Memory B cell (primary cell): ENCODE measurements at regions not wholly inside any gene's neighbourhood (a gene's known extent, or its start where the extent isn't known, plus 50 kb on each side); places are given as distances from the start of the nearest gene placed in this dataset.

Source experiments
- ATAC-seq: fragments of 150-1000 bp; cut with Tn5 transposase; 2 replicates; pipeline ENCODE4 v1.10.0; 2021; ENCODE audit warnings: low read depth, mild to moderate bottlenecking, moderate library complexity
- DNase-seq, 2 donors: peaks; one replicate each; pipeline ENCODE4 v3.0.0; 2022; ENCODE audit warnings: low spot score in 2 of 2
- H3K27ac Mint-ChIP-seq: one replicate; pipeline ENCODE4 v1.8.0; 2022; ENCODE audit warnings: mild to moderate bottlenecking, moderate library complexity, mixed read lengths
- H3K27me3 Mint-ChIP-seq: one replicate; pipeline ENCODE4 v1.8.0; 2022; ENCODE audit warnings: mixed read lengths
- H3K36me3 Mint-ChIP-seq: one replicate; pipeline ENCODE4 v1.8.0; 2022; ENCODE audit warnings: mild to moderate bottlenecking, mixed read lengths
- H3K4me1 Mint-ChIP-seq: one replicate; pipeline ENCODE4 v1.8.0; 2022; ENCODE audit warnings: mixed read lengths
- H3K4me3 Mint-ChIP-seq: one replicate; pipeline ENCODE4 v1.8.0; 2022; ENCODE audit warnings: mild to moderate bottlenecking, moderate library complexity, mixed read lengths
- H3K9me3 Mint-ChIP-seq: one replicate; pipeline ENCODE4 v1.8.0; 2022; ENCODE audit warnings: mixed read lengths

DNA sequence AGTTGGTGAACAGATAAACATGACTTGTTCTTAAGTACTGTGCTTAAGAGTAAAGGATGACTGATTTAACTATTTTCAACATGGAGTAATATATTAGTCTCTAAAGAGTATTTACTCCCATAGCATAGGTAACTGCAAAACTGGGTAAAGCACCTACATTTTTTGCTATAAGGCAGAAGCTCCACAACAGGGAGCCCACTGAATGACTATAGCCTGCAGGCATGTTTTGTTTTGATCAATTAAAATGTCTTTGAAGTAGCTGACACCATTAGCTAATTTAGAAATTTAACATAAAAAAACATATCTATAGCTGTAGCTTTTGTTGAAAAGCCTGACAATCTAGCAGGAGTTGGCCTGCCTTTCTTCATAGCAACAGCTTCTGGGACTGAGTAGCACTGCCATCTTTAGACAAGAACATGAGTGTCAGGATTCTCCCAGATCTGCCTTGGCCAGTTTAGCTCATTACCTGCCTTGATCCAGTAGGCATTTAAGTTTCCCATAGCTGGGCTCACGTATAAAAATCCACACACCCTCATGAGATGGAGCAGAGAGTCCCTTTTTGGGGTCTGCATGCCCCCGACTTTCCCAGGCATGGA, 1935.1 kb upstream of the PIK3C3 start:
- H3K36me3 Mint-ChIP-seq, result no peaks in the 10 kb centered on the region
- no peaks in the 10 kb centered on the region for H3K27me3 Mint-ChIP-seq
- H3K27ac Mint-ChIP-seq, result no peak overlapping the region
- DNase-seq, result no peak
- no peak for ATAC-seq
- H3K4me1 Mint-ChIP-seq, result no peaks in the 10 kb centered on the region
- no peaks in the 10 kb centered on the region for H3K9me3 Mint-ChIP-seq
- H3K4me3 Mint-ChIP-seq, result no peak overlapping the region

DNA sequence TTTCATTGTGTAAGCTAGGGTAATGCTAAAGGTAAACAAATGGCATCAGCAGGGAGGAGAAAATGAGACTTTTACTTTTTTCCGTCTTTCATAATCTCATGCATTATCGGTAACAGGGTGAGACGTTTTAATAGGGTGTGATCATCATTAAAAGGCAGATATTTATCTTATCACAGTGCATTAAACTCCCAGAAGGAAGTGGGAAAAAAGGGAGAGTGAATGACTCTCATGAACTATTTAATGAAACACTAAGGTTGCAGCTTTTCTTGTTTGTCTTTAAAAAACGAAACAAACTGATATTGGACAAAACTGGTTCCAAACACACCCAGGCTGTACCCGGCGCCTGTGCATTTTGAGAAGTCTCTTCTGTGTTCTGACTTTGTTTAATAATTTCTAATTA, 1936.8 kb upstream of the PIK3C3 start:
- H3K27me3 Mint-ChIP-seq, result no peaks in the 10 kb centered on the region
- no peak for DNase-seq
- H3K4me1 Mint-ChIP-seq, result no peaks in the 10 kb centered on the region
- no peak overlapping the region for H3K27ac Mint-ChIP-seq
- H3K9me3 Mint-ChIP-seq, result no peaks in the 10 kb centered on the region
- H3K36me3 Mint-ChIP-seq, result no peaks in the 10 kb centered on the region
- H3K4me3 Mint-ChIP-seq, result no peak overlapping the region
- ATAC-seq, result no peak

DNA sequence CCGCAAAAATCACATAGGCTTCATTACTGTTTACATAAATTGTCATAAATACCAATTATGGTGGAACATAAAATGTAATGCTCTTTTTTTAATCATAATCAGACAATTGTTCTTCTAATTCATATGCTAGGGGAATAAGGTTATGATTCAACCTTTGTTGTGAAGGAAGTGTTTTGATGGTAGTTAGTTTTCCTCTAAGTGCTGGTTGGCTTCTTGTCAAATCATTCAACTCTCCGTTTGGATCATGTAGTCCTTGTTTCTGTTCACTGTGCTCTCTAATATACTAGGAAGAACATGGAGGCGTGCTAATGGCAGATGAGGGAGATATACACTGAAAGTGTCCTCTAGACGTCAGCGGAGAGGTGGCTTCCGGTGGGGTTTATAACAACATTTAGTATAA, 1938.0 kb upstream of the PIK3C3 start:
- DNase-seq, result no peak
- Mint-ChIP-seq H3K9me3 (no peaks in the 10 kb centered on the region), H3K27me3 (no peaks in the 10 kb centered on the region), H3K4me1 (no peaks in the 10 kb centered on the region), H3K36me3 (no peaks in the 10 kb centered on the region), H3K27ac (no peak overlapping the region), H3K4me3 (no peak overlapping the region)
- ATAC-seq, result no peak

DNA sequence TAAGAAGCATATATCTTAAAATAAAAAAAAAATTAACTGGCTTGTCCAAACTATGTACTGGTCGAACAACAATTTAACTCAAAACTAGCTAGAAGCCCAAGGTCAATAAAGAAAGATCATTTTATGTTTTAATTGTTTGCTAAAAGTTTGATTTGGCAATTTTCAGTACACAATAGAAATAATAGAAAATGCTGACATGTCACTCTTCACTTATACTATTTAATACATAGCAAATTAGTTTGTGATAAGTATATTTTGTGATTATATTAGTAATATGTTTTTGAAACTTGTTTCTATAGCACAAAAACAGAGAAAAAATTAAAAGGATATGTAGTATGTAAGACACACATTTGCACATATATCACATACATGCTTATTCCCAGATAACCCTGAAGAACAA, 1938.6 kb upstream of the PIK3C3 start:
- ATAC-seq, result no peak
- no peak for DNase-seq
- Mint-ChIP-seq H3K27me3 (no peaks in the 10 kb centered on the region), H3K4me3 (no peak overlapping the region), H3K27ac (no peak overlapping the region), H3K9me3 (no peaks in the 10 kb centered on the region), H3K36me3 (no peaks in the 10 kb centered on the region), H3K4me1 (no peaks in the 10 kb centered on the region)

DNA sequence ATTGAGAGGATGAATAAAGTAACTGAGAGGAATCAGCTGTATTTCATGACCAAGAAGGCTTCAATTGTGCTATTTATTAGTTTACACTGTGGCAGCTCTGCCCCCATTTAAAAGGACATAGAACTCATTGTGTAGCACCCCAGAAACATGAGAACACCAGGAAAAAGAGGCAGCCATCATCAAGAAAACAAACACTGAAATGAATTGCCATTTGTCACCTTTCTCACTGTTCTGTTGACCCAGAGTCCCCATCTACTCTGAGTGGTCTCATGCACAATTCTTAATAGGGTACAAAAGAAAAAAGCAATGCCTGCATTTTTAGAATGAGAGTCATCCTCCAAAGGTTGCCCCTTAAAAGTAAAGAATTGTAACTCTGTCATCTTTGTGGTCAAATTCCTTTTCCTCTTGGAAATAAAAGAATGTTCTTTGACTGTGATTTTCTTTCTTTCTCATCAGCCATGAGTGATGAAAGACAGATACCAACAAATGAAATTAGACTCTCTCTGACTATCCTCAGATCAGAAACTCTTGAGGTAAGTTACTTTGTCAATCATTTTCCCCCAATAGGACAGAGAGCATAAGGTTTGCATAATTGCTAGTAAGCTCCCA, 1941.9 kb upstream of the PIK3C3 start:
- Mint-ChIP-seq H3K27ac (no peak overlapping the region), H3K9me3 (no peaks in the 10 kb centered on the region), H3K4me3 (no peak overlapping the region), H3K36me3 (no peaks in the 10 kb centered on the region), H3K4me1 (no peaks in the 10 kb centered on the region), H3K27me3 (no peaks in the 10 kb centered on the region)
- ATAC-seq, result no peak
- no peak for DNase-seq

DNA sequence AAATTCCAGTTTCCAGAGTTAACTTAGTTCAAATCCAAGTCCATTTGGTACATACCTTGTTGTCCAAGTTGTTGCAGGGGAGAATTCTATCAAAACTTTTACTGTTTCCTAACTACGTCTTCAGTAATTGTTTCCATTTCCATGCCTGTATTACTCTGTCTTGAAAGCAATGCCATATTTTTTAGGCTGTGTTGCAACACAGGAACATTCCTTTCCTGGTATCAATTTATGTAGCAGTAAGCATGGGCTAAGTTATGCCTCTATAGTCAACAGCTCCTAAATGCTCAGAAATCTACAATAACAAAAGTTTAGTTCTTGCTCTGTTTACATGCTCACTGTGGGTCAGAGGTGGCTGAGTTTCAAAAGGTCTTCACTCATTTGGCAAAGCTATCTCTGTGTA, 1943.8 kb upstream of the PIK3C3 start:
- H3K9me3 Mint-ChIP-seq, result peaks cover 2% of the 10 kb centered on the region
- H3K27ac Mint-ChIP-seq, result no peak overlapping the region
- H3K36me3 Mint-ChIP-seq, result no peaks in the 10 kb centered on the region
- H3K27me3 Mint-ChIP-seq, result no peaks in the 10 kb centered on the region
- no peak overlapping the region for H3K4me3 Mint-ChIP-seq
- no peaks in the 10 kb centered on the region for H3K4me1 Mint-ChIP-seq
- ATAC-seq (no peak), DNase-seq (no peak)

DNA sequence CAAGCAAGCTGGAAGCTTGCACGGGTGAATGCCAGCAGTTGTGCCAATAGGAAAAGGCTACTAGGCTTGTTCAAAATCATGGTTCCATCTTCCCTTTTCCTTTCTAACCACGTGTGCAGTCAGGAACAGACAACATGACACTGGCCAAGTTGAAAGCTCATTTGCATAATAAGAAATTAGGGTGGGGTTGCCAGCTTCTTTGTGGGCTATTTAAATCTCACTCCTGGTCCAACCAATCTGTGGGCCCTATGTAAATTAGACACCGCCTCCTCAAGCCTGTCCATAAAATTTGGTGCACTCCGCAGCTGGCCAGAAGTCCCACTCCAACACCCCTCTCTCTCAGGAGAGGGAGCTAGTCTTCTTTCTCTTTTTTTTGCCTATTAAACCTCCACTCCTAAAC, 1948.4 kb upstream of the PIK3C3 start:
- H3K27ac Mint-ChIP-seq, result no peak overlapping the region
- no peak overlapping the region for H3K4me3 Mint-ChIP-seq
- no peaks in the 10 kb centered on the region for H3K27me3 Mint-ChIP-seq
- DNase-seq, result no peak
- ATAC-seq, result no peak
- H3K4me1 Mint-ChIP-seq, result no peaks in the 10 kb centered on the region
- H3K9me3 Mint-ChIP-seq, result peaks cover 2% of the 10 kb centered on the region
- H3K36me3 Mint-ChIP-seq, result no peaks in the 10 kb centered on the region

DNA sequence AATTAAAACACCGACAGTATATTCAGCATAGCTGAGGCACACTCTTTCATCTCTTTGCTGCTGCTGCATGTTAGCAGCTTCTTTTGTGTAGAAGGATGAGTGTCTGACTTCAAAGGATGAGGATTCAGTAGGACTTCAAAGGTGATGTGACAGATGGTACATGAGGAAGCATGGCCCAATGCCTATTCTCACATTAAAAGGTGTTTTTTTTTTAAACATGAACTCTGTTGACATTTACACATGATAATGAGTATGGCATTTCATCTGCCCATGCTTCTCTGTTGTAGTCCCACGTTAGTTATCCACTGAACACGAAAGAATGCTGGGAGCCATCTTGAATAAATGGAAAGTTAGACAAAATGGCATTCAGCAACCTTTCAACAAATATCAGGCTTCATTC, 1950.8 kb upstream of the PIK3C3 start:
- no peak overlapping the region for H3K4me3 Mint-ChIP-seq
- H3K36me3 Mint-ChIP-seq, result no peaks in the 10 kb centered on the region
- H3K27me3 Mint-ChIP-seq, result no peaks in the 10 kb centered on the region
- H3K4me1 Mint-ChIP-seq, result no peaks in the 10 kb centered on the region
- H3K9me3 Mint-ChIP-seq, result peaks cover 2% of the 10 kb centered on the region
- no peak for DNase-seq
- ATAC-seq, result no peak
- H3K27ac Mint-ChIP-seq, result no peak overlapping the region

DNA sequence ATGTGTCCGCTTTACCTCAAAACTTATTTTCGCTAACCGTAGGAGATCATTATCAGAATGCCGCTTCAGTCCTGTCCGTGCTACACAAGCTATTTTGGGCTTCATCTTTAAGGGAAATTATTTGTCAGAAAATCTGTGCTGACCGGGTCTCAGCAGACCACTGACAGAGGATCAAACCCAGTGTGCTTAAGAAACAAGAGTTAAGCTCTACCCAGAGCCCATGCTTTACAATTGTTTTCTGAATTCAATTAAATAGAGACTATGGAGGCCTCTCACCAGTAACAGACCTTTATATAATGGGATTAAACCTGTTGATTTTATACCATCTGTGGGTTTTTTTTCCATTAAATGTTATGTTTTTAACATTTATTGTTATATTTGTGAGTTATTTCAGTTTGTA, 1956.7 kb upstream of the PIK3C3 start:
- Mint-ChIP-seq H3K27ac (no peak overlapping the region), H3K4me1 (no peaks in the 10 kb centered on the region), H3K4me3 (no peak overlapping the region), H3K9me3 (peaks cover 3% of the 10 kb centered on the region), H3K27me3 (no peaks in the 10 kb centered on the region), H3K36me3 (no peaks in the 10 kb centered on the region)
- ATAC-seq (no peak), DNase-seq (no peak)

DNA sequence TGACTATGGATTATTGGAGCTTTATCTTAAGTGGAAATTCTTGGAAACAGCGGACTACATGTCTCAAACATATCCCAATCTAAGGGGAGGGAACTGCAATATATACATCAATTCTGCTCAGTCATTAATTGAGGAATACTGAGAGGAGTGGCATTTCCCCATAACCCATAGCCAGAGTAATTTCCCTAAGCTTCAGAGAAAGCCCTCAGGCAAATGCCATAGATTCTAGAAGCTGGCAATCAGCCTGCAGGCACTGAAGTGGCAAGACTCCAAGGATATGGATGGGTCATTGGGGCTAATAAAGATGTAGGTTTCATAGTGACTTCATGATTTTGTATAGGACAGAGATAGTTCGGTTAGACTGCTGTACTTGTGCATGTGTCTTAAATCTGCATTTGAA, 1960.5 kb upstream of the PIK3C3 start:
- no peak for DNase-seq
- Mint-ChIP-seq H3K27me3 (no peaks in the 10 kb centered on the region), H3K4me1 (no peaks in the 10 kb centered on the region), H3K36me3 (no peaks in the 10 kb centered on the region), H3K27ac (no peak overlapping the region), H3K4me3 (no peak overlapping the region), H3K9me3 (peaks cover 5% of the 10 kb centered on the region)
- no peak for ATAC-seq

DNA sequence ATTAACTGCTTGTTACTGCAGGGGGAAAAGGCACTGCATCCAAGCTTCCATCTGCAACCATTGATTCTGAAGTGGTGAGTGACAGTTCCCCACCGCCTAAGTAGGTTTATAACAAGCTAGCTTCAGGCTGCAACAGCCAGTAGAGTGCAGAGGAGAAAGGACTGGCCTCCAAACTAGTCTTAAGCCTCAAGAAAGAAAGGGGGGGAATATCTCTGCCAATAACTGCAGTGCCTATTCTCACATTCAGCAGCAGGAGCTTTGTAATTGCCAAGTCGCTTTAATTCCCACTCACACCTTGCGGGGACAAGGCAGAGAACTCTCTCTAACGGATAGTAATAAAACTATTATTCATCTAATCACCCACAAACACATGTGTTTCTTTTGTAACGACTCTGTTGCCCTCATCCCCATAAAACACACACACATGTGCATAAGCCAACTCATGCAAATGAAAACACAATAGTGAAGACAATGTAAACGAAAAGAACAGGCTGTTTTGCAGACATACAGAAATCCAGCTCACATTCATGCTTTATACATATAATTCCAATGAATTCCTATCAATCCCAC, 1963.3 kb upstream of the PIK3C3 start:
- no peak for ATAC-seq
- H3K4me1 Mint-ChIP-seq, result no peaks in the 10 kb centered on the region
- H3K27ac Mint-ChIP-seq, result no peak overlapping the region
- peaks cover 5% of the 10 kb centered on the region for H3K9me3 Mint-ChIP-seq
- H3K4me3 Mint-ChIP-seq, result no peak overlapping the region
- no peak for DNase-seq
- H3K36me3 Mint-ChIP-seq, result no peaks in the 10 kb centered on the region
- H3K27me3 Mint-ChIP-seq, result no peaks in the 10 kb centered on the region

DNA sequence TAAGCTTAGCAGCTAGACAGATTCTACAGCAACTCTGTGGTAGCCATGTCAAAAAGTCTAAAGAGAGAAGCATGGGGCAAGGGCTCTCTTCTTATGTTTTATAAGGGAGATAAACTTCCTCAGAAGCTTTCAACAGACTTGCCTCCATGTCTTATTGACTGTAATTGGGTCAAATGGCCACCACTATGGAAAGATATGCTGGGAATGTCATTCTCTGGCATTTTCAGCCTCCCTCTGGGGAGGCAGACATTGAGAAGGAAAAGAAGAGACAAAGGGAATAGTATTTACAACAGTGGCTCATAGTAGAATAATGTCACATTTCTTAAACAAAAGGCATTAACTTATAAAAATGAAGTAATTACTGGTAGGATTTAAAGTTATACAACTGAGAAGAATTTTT, 1964.5 kb upstream of the PIK3C3 start:
- Mint-ChIP-seq H3K9me3 (peaks cover 2% of the 10 kb centered on the region), H3K36me3 (no peaks in the 10 kb centered on the region), H3K4me3 (no peak overlapping the region), H3K27ac (no peak overlapping the region), H3K4me1 (no peaks in the 10 kb centered on the region), H3K27me3 (no peaks in the 10 kb centered on the region)
- DNase-seq (no peak), ATAC-seq (no peak)

DNA sequence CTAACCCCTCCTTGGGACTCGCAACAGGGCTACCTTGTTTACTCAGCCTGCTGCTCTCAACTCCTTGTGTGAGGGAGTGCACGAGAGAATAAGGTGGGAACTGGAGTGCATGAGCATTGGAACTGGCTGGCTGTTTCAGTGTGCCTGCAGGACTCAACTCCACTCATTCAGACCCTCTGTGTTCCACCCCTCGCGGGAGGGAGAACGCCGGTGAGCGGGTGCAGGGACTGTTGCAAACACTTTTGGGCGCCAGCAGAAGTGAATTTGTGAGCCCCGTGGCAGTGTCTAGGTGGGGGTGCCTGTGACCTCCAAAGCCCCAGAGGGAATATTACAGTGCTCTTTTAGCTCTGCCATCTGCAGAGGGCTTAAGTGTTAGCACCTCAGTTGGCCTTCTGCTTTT, 1978.3 kb upstream of the PIK3C3 start:
- ATAC-seq, result no peak
- DNase-seq, result no peak
- Mint-ChIP-seq H3K9me3 (no peaks in the 10 kb centered on the region), H3K27ac (no peak overlapping the region), H3K27me3 (no peaks in the 10 kb centered on the region), H3K4me1 (no peaks in the 10 kb centered on the region), H3K4me3 (no peak overlapping the region), H3K36me3 (no peaks in the 10 kb centered on the region)

DNA sequence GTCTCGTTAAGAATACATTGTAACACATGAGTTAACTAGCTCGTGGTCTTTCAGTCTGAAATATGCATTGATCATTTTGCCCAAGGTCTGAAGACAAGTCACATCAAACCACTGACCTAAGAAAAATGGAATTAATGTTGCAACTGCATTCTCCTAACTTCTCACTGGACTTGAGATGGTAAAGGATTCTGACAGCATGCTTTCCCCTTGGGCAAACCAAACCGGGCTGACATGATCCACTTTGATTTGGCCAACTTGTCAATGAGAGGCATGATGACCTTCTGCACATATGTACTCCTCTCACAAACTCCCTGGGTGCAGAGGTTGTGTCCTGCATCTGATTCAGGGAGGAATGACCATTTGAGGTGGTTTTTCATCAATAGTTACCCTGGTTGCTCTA, 1982.5 kb upstream of the PIK3C3 start:
- H3K4me3 Mint-ChIP-seq, result no peak overlapping the region
- no peaks in the 10 kb centered on the region for H3K27me3 Mint-ChIP-seq
- H3K9me3 Mint-ChIP-seq, result no peaks in the 10 kb centered on the region
- no peak overlapping the region for H3K27ac Mint-ChIP-seq
- ATAC-seq (no peak), DNase-seq (no peak)
- H3K4me1 Mint-ChIP-seq, result no peaks in the 10 kb centered on the region
- no peaks in the 10 kb centered on the region for H3K36me3 Mint-ChIP-seq

DNA sequence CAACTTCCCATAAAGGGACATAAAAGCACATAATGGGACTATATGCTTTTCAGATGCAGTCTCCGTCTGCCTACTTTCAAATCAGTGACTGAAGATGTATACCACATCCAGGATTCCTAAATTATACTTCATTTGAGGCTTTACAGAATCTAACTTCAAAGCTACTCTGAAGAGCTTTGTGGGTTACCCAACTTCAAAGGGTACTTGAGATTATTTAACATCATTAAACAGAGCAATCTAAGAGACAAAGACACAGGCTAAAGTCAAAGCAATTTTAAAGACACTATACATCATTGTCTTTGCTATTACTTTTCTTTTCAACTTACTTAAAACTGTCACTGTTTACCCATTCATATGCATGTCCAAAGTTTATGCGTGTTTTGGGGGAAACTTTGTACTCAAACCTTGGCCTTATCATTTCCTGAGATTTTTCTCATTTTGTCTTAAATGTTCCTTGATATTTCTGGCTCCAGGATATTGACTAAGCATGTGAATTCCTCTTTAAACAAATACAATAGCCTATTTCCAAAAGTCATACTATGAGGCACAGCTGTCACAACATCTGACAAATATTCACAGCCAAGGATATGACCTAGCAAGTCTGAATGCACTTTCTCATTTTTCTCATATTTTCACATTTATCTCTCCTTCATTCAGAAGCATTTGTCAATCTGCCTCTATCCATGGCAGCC, 1985.1 kb upstream of the PIK3C3 start:
- no peaks in the 10 kb centered on the region for H3K4me1 Mint-ChIP-seq
- no peaks in the 10 kb centered on the region for H3K36me3 Mint-ChIP-seq
- no peaks in the 10 kb centered on the region for H3K27me3 Mint-ChIP-seq
- DNase-seq, result no peak
- no peak overlapping the region for H3K4me3 Mint-ChIP-seq
- no peak overlapping the region for H3K27ac Mint-ChIP-seq
- ATAC-seq, result no peak
- peaks cover 5% of the 10 kb centered on the region for H3K9me3 Mint-ChIP-seq
